Endodermal cell (in vitro differentiated cells): ENCODE measurements at regions not wholly inside any gene's neighbourhood (a gene's known extent, or its start where the extent isn't known, plus 50 kb on each side); places are given as distances from the start of the nearest gene placed in this dataset.

Experiments used
- DNase-seq: peaks from one replicate; pipeline ENCODE4 v3.0.0-alpha.2; 2017
- H3K27ac ChIP-seq: 2 replicates; pipeline ENCODE4 v1.5.1; 2013; ENCODE audit warnings: mild to moderate bottlenecking, low read depth, low read length, moderate library complexity
- H3K27me3 ChIP-seq: 2 replicates; pipeline ENCODE4 v1.6.1; 2013; ENCODE audit warnings: mild to moderate bottlenecking, low read length, moderate library complexity; ENCODE audit not compliant: insufficient read depth, control insufficient read depth, poor library complexity, severe bottlenecking
- H3K36me3 ChIP-seq: 2 replicates; pipeline ENCODE4 v1.7.0; 2013; ENCODE audit warnings: mild to moderate bottlenecking, low read length, moderate library complexity; ENCODE audit not compliant: control insufficient read depth, insufficient read depth
- H3K4me1 ChIP-seq: one replicate; pipeline ENCODE4 v1.7.0; 2013; ENCODE audit warnings: low read length; ENCODE audit not compliant: control insufficient read depth, insufficient read depth
- H3K4me3 ChIP-seq: 2 replicates; pipeline ENCODE4 v1.5.1; 2013; ENCODE audit warnings: mild to moderate bottlenecking, low read length, moderate library complexity
- H3K9ac ChIP-seq: 2 replicates; pipeline ENCODE4 v1.6.1; 2013; ENCODE audit warnings: mild to moderate bottlenecking, low read length, moderate library complexity; ENCODE audit not compliant: poor library complexity, severe bottlenecking; ENCODE audit errors: extremely low read depth
- H3K9me3 ChIP-seq: 2 replicates; pipeline ENCODE4 v1.6.1; 2013; ENCODE audit warnings: mild to moderate bottlenecking, low read length, moderate library complexity; ENCODE audit not compliant: control insufficient read depth
- H3K27ac Mint-ChIP-seq: 2 replicates; pipeline ENCODE4 v1.8.0; 2020; ENCODE audit warnings: mixed read lengths
- H3K27me3 Mint-ChIP-seq: 2 replicates; pipeline ENCODE4 v1.8.0; 2021; ENCODE audit warnings: mild to moderate bottlenecking, mixed read lengths; ENCODE audit not compliant: insufficient read depth
- H3K36me3 Mint-ChIP-seq: 2 replicates; pipeline ENCODE4 v1.8.0; 2020; ENCODE audit warnings: low read depth, mixed read lengths
- H3K4me1 Mint-ChIP-seq: 2 replicates; pipeline ENCODE4 v1.8.0; 2020; ENCODE audit warnings: mixed read lengths
- H3K4me3 Mint-ChIP-seq: 2 replicates; pipeline ENCODE4 v1.8.0; 2020; ENCODE audit warnings: mild to moderate bottlenecking, moderate library complexity, mixed read lengths
- H3K9me3 Mint-ChIP-seq: 2 replicates; pipeline ENCODE4 v1.8.0; 2020; ENCODE audit warnings: mild to moderate bottlenecking, mixed read lengths
- WGBS, 2 experiments: methylation state at CpG; one replicate each; pipeline versions ENCODE4 v1.1.5 to v1.1.7; 2013; ENCODE audit warnings: missing lambda C conversion rate in 2 of 2, mixed read lengths in 1 of 2; ENCODE audit not compliant: insufficient coverage in 1 of 2, insufficient read length in 1 of 2; 5-methylcytosine and 5-hydroxymethylcytosine counted together
- TF ChIP-seq, protein P1 (sequence below): fragments of 200-600 bp; sonication (generic); conservative IDR thresholded peaks from 2 replicates; pipeline ENCODE4 v1.5.0; 2021; ENCODE audit warnings: antibody characterized with exemption, mild to moderate bottlenecking

DNA sequence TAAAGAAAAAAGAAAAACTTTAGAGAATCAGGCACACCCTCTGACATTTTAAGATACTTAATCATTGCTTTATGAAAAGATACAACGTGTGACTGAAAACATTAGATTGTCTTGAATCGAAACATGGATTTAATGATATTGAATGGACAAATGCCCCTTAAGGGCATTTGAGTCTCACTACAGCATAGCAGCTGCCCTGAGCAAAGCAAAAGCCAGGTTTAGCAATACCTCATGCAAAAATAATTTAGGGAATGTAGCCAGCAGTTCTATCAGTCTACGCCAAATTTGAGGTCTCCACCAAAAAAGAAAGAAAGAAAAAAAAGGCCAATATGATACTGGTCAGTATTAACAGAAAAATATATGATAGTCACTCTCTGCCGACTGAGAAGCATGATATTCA lies 56.6 kb upstream of the LMNB1 start:
- Mint-ChIP-seq H3K9me3 (peaks cover 9% of the 10 kb centered on the region), H3K36me3 (no peaks in the 10 kb centered on the region), H3K27me3 (no peaks in the 10 kb centered on the region), H3K27ac (no peak overlapping the region), H3K4me3 (no peak overlapping the region), H3K4me1 (peaks cover 9% of the 10 kb centered on the region)
- H3K36me3 ChIP-seq, result no peaks in the 10 kb centered on the region
- peaks cover 6% of the 10 kb centered on the region for H3K4me1 ChIP-seq
- H3K9ac ChIP-seq, result no peak overlapping the region
- H3K4me3 ChIP-seq, result no peak overlapping the region
- DNase-seq, result no peak
- H3K9me3 ChIP-seq, result no peaks in the 10 kb centered on the region
- 93 to 94% methylated on average over 3 to 4 of the region's 4 CpGs for WGBS, 2 experiments
- TF ChIP-seq, protein P1, sequence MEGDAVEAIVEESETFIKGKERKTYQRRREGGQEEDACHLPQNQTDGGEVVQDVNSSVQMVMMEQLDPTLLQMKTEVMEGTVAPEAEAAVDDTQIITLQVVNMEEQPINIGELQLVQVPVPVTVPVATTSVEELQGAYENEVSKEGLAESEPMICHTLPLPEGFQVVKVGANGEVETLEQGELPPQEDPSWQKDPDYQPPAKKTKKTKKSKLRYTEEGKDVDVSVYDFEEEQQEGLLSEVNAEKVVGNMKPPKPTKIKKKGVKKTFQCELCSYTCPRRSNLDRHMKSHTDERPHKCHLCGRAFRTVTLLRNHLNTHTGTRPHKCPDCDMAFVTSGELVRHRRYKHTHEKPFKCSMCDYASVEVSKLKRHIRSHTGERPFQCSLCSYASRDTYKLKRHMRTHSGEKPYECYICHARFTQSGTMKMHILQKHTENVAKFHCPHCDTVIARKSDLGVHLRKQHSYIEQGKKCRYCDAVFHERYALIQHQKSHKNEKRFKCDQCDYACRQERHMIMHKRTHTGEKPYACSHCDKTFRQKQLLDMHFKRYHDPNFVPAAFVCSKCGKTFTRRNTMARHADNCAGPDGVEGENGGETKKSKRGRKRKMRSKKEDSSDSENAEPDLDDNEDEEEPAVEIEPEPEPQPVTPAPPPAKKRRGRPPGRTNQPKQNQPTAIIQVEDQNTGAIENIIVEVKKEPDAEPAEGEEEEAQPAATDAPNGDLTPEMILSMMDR, result no peak
- H3K27me3 ChIP-seq, result no peaks in the 10 kb centered on the region
- H3K27ac ChIP-seq, result no peak overlapping the region

DNA sequence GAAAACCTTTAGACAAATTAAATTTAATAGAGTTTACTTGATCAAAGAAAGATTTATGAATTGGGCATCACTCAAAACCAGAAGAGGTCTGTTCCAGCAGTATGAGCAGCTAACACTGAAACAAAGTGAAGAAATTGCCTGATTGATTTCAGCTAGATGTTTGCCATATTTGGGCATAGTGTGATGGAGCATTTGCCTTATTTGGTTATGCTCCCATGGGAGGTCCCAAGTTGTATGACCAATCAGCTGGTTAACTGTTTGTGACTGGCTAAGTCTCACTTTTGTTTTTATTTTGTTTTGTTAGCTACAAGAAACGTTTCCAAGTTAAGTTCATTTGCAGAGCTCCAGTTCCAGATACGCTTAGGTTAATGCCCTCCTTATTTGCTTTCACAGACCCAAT lies 53.3 kb upstream of the LMNB1 start:
- Mint-ChIP-seq H3K27me3 (no peaks in the 10 kb centered on the region), H3K36me3 (no peaks in the 10 kb centered on the region), H3K4me3 (no peak overlapping the region), H3K9me3 (peaks cover 11% of the 10 kb centered on the region), H3K4me1 (peaks cover 2% of the 10 kb centered on the region), H3K27ac (no peak overlapping the region)
- 85% methylated on average over 2 of the region's 2 CpGs; no CpG with 5 or more reads in 1 of the 2 experiments for WGBS, 2 experiments
- TF ChIP-seq, protein P1, result no peak
- H3K9me3 ChIP-seq, result no peaks in the 10 kb centered on the region
- peaks cover 4% of the 10 kb centered on the region for H3K4me1 ChIP-seq
- no peaks in the 10 kb centered on the region for H3K36me3 ChIP-seq
- no peak overlapping the region for H3K27ac ChIP-seq
- H3K4me3 ChIP-seq, result no peak overlapping the region
- DNase-seq, result no peak
- H3K27me3 ChIP-seq, result no peaks in the 10 kb centered on the region
- H3K9ac ChIP-seq, result no peak overlapping the region
